Left lung (tissue), 4 donors: ENCODE measurements at regions not wholly inside any gene's neighbourhood (a gene's known extent, or its start where the extent isn't known, plus 50 kb on each side); places are given as distances from the start of the nearest gene placed in this dataset.

ENCODE experiments used
- ATAC-seq: fragments of 200-7000 bp; cut with Tn5 transposase; one replicate; pipeline ENCODE4 v1.9.1; 2020; ENCODE audit warnings: moderate library complexity
- DNase-seq, 4 donors: peaks; one replicate each; pipeline ENCODE4 v3.0.0-alpha.2; 2013 to 2020
- H3K27ac ChIP-seq, 2 donors: fragments of 200-600 bp; sonication (generic) in 1 of 2; one replicate each; pipeline versions ENCODE4 v1.5.0 to v1.8.0; 2020 to 2021
- H3K27me3 ChIP-seq, 2 donors: fragments of 200-600 bp; sonication (generic) in 1 of 2; one replicate each; pipeline versions ENCODE4 v1.5.0 to v1.8.0; 2020 to 2021
- H3K36me3 ChIP-seq, 2 donors: fragments of 200-600 bp; sonication (generic) in 1 of 2; one replicate each; pipeline versions ENCODE4 v1.5.0 to v1.8.0; 2020 to 2021
- H3K4me1 ChIP-seq, 2 donors: fragments of 200-600 bp; one replicate each; pipeline ENCODE4 v1.8.0; 2021
- H3K4me3 ChIP-seq, 2 donors: fragments of 200-600 bp; sonication (generic) in 1 of 2; one replicate each; pipeline versions ENCODE4 v1.5.0 to v1.8.0; 2020 to 2021; ENCODE audit warnings: mild to moderate bottlenecking in 1 of 2
- H3K9me3 ChIP-seq, 2 donors: fragments of 200-600 bp; sonication (generic) in 1 of 2; one replicate each; pipeline versions ENCODE4 v1.5.0 to v1.8.0; 2020 to 2021
- CTCF ChIP-seq, 2 donors: fragments of 200-600 bp; sonication (generic) in 1 of 2; IDR thresholded peaks; one replicate each; pipeline versions ENCODE4 v1.5.0 to v1.8.0; 2021; ENCODE audit warnings: antibody characterized with exemption in 2 of 2
- intact Hi-C, 2 donors: fragments of 100-400 bp; cut with DNase I; formaldehyde crosslinking; loops; one replicate each; pipeline versions ENCODE4 v1.11.2 to v1.14.2; 2022
- donor health status: DM: no; HTN: yes; CAD: no.
- donor health status: DM: no; HTN: no; CAD: no.

- no peak for ATAC-seq
- DNase-seq = no peak
- intact Hi-C loops = no loop called here
These were observed 1577.6 kb downstream of the EFNA5 start for GRCh38 chr5:106093134-106093533.

GRCh38 chr5:106092455-106092854, 1578.3 kb downstream of the EFNA5 start:
- Histone ChIP-seq H3K27me3 (no peaks in the 10 kb centered on the region), H3K9me3 (no peaks in the 10 kb centered on the region), H3K36me3 (no peaks in the 10 kb centered on the region), H3K27ac (no peak overlapping the region), H3K4me1 (no peaks in the 10 kb centered on the region), H3K4me3 (no peak overlapping the region)
- intact Hi-C loops = no loop called here
- no peak for TF ChIP-seq CTCF (IDR thresholded peaks at IDR 0.05)
- DNase-seq (no peak), ATAC-seq (no peak)

More at GRCh38 chr5:106093134-106093533, 1577.6 kb downstream of the EFNA5 start:
- TF ChIP-seq CTCF (IDR thresholded peaks at IDR 0.05) = no peak
- no peaks in the 10 kb centered on the region for H3K9me3 ChIP-seq
- H3K27me3 ChIP-seq = no peaks in the 10 kb centered on the region
- H3K36me3 ChIP-seq = no peaks in the 10 kb centered on the region
- H3K27ac ChIP-seq = no peak overlapping the region
- H3K4me1 ChIP-seq = no peaks in the 10 kb centered on the region
- no peak overlapping the region for H3K4me3 ChIP-seq

- no peaks in the 10 kb centered on the region for H3K36me3 ChIP-seq
- no peaks in the 10 kb centered on the region for H3K9me3 ChIP-seq
- H3K27ac ChIP-seq = no peak overlapping the region
- no peak for ATAC-seq
- no peak for DNase-seq
- H3K27me3 ChIP-seq = no peaks in the 10 kb centered on the region
- no peak for TF ChIP-seq CTCF (IDR thresholded peaks at IDR 0.05)
- no peaks in the 10 kb centered on the region for H3K4me1 ChIP-seq
- intact Hi-C loops = no loop called here
- no peak overlapping the region for H3K4me3 ChIP-seq
These were observed 1581.7 kb downstream of the EFNA5 start for GRCh38 chr5:106089073-106089472.

- DNase-seq (no peak), ATAC-seq (no peak)
- Histone ChIP-seq H3K4me3 (no peak overlapping the region), H3K27me3 (no peaks in the 10 kb centered on the region), H3K9me3 (no peaks in the 10 kb centered on the region), H3K36me3 (no peaks in the 10 kb centered on the region), H3K4me1 (no peaks in the 10 kb centered on the region), H3K27ac (no peak overlapping the region)
- TF ChIP-seq CTCF (IDR thresholded peaks at IDR 0.05) = no peak
- intact Hi-C loops = no loop called here
These were observed 1582.3 kb downstream of the EFNA5 start for GRCh38 chr5:106088462-106088861.

- DNase-seq (no peak), ATAC-seq (no peak)
- intact Hi-C loops = no loop called here
These were observed 1584.4 kb downstream of the EFNA5 start for GRCh38 chr5:106086352-106086751.

More at GRCh38 chr5:106086352-106086751, 1584.4 kb downstream of the EFNA5 start:
- H3K4me1 ChIP-seq = no peaks in the 10 kb centered on the region
- no peak overlapping the region for H3K27ac ChIP-seq
- H3K36me3 ChIP-seq = no peaks in the 10 kb centered on the region
- no peak for TF ChIP-seq CTCF (IDR thresholded peaks at IDR 0.05)
- H3K27me3 ChIP-seq = no peaks in the 10 kb centered on the region
- H3K4me3 ChIP-seq = no peak overlapping the region
- H3K9me3 ChIP-seq = no peaks in the 10 kb centered on the region
